ENCODE measurements at regions not wholly inside any gene's neighbourhood (a gene's known extent, or its start where the extent isn't known, plus 50 kb on each side); places are given as distances from the start of the nearest gene placed in this dataset.

DNA sequence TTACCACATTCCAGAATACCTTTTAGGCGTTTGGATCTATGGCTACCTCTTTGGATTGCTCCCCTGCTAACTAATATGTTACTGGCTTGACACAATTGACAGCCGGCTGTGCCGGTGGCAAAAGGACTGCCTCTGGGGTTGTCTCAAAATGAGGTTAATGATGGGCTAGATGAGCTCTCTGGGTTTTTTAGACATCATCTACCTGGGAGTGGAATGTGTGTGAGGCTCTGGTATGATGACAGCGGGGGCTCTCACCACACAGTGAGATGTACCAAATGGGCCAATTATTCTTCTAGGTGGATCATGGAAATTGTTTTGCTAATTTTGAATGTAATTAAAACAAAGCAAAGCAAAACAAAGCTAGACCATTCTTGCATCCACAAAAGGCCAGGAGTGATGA is 391.1 kb upstream of the SPRED2 start:
- no peak for DNase-seq

DNA sequence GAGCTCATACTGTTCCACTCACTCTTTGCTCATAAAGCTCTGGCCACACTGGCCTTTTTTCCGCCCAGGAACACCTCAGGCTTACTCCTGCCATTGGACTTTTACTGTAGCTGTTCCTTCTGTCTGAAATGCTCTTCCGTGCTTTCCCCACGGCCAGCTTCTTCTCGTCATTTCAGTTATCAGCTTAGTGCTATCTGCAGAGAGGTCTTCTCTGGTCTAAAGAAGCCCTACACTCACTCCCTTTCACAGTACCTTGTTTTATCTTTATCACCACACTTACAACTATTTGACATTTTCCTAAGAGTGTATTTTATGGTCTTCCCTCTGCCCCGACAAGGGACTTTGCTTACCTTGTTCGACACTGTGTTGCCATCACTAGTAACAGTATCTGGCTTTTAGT is 388.1 kb upstream of the SPRED2 start:
- no peak for DNase-seq

DNA sequence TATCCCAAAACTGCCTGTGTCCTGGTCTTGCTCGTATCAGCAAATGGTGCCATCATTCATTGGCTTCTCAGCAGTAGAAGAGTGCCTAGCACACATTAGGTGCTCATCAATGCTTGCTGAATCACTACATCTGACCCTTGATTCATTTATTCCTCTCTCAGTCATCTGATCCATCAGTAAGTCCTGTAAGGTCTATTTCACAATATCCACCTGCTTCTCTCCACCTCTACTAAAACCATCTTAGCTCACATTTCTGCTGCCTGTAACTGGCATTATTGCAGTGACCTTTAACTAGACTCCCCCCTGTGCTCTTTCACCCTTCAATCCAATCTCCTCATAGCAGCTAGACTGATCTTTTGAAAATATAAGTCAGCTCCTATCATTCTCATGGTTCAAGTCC is 387.6 kb upstream of the SPRED2 start:
- DNase-seq: no peak

DNA sequence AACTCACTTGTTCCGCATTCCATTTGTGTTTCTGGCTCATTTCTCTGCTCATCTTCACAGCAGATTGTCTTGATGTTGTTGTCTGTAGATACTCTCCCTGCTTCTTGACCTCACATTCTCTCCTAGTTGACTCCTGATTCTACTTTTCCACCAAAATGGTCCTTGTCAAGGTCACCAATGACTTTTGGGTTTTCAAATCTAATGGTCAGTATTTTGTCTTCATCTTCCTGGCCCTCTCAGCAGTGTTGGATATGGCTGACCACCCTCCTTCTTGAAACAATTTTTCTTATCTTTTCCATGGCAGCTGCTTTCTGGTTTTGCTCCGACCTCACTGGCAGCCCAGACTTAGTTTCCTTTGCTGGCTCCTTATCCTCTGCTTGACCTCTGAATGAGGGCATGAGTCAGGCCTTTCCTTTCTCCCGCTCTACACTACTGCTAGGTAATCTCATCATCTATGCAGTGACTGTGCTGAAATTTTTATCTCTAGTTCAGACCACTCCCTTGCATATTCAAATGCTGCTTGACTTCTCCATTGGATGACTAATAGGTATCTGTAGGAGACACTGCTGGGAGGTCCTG is 386.6 kb upstream of the SPRED2 start:
- no peak for DNase-seq

DNA sequence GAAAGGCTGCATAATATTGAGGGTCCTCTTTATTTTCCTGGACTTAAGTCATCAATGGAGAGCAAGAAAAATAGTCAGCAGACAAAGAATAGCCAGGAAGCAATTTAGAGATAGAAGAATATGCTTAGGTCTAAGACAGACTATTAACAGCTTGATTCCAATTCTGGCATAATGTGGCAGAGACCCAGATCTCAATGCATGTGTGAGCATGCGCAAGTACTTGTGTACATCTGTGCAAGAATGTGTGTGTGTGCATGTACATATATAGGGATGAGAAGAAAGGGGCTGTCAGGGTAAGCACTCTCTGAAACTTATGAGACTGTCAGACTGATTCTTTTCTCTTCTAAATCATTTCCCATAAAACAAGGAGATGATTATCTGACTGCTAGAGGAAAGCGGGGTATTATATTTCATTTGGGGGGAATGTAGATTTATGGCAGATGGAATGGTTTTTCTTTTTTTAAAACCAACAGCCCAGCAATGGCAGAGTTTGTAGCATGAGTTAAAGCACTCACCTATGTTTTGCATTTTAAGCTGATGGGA is 381.3 kb upstream of the SPRED2 start:
- no peak for DNase-seq

DNA sequence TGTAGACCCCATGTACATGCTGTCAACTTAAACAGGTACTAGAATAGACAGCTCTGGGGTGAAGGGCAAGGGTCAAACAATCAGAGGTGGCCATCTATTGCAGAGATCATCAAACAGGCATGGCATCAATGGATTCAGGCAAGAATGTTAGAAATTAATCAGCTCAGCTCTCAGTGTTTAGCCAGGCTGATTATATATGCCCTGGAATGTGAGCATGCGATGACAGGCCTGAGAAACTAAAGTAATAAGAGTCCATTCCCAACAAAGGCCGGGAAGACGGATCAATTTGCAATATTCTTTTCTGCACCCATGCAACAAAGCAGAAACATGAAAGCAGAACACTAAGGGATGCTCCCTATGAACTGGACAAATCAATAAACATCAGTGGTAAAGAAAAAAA is 380.5 kb upstream of the SPRED2 start:
- DNase-seq: no peak

DNA sequence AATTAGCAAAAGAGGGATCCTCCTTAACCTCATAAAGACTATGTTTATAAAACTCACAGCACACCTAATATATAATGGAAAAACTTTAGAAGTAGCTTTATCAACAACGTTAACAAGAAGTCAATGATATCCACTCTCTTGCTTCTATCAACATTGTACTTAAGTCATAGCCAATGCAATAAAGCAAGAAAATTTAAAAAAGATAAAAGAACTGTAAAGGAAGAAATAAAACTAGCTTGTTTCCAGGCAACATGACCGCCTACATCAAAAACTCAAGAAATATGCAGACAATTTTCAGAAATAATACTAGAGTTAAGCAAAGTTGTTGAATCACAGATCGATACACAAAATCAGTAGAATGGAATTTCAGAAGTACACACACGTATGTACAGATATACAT is 375.5 kb upstream of the SPRED2 start:
- DNase-seq: no peak

DNA sequence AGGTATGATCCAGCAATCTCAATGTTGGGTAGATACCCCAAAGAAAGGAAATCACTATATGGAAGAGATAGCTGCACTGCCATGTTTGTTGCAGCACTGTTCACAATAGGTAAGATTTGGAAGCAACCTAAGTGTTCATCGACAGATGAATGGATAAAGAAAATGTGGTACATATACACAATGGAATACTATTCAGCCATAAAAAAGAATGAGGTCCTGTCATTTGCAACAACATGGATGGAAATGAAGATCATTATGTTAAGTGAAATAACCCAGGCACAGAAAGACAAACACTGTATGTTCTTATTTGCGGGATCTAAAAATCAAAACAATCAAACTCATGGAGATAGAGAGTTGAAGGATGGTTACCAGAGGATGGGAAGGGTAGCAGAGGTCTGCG is 372.4 kb upstream of the SPRED2 start:
- no peak for DNase-seq

DNA sequence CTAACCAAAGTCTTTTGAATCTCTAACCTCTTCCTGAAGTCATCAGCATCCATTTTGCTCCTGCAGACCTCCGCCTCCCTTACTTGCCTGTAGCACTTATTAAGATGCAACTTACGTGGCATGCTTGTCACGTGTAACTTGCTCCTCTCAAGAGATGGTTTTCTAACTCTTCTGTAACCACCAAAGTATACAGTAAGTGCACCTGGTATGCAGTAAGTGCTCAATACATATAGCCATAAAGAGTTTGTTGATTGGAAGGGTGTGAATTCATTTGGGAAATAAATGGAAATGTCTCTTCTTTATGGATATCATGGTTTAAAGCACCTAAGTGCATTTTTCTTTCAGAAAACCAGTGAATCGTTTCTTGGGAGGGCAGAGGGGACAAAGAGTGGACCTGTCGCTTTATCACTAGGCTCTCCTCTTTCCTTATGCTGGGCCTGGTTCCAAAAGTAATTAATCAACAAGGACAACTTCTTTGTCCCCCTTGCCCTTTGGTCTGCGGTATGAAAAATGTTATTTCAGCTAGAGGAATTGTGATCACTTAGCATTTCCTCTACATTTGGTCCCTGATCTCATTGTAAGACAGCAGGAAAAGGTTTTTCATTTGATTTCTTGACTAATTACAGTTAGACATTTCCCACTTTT is 370.0 kb upstream of the SPRED2 start:
- no peak for DNase-seq

DNA sequence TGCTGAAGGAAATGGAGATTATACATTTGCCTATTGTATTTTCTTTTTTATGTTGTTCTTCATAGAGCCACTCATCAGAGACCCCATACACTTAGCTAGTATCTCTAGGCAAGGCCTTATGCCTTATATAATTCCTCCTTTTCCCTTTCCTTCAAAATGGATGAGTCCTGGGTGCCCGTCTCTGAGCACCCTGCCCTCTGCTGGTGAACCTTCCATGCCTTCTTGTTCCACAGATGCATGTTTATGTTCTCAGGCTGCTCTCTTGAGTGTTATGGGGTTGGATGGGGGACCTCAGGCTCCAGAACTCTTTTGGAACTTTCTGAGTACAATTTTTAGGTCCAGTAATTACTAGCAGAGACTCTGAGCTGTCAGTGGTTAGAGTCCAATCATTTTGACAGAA is 368.6 kb upstream of the SPRED2 start:
- no peak for DNase-seq

DNA sequence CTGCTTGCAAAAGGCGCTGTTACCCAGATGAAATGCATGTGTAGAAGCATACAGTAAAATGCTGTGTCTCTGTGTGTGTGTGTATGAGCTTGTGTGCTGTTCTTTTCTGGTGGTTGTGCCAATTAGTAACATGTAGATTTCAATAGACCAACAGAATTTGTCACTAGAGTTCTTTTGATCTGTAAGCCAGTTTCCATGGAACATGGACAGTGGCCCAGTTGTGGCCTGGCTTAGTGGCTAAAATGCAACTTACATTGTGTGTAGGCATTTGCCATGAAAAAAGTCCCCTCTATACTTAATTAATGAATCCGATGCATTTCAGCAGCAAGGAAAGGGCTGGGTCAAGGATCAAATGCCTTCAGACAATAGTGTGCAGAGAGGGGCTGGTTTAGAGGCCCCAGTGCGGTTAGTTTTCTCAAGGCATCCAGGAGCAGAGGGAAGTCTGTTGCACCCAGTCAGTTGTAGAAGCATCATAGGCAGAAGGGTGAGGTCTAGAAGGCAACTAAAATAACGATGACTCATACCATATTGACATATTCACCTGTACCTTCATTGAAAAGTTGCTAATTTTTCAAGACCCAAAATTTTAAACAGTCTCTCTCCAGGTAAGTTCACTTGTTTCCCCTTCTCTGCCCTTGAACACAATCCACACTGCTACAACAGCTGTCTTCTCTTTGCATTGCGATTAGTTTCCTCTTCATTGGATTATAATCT is 366.9 kb upstream of the SPRED2 start:
- no peak for DNase-seq

DNA sequence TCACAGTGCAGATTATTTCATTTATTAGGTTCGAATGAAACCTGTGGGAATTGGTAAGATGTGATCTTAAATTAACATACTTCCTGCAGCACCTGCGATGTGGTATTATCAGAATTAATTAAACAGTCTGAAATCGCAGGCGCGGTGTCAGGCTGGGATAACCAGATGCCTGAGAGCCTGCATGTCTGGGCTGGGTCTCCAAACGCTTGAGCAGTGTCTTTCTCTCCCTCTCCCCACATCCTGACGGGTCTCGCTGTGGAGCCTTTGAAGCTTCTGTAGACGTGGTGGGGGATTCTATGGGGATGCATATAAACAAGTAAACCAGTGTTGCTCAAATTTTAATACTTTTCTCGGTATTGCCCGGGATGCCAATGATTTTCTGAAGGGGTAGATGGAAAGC is 366.2 kb upstream of the SPRED2 start:
- no peak for DNase-seq

DNA sequence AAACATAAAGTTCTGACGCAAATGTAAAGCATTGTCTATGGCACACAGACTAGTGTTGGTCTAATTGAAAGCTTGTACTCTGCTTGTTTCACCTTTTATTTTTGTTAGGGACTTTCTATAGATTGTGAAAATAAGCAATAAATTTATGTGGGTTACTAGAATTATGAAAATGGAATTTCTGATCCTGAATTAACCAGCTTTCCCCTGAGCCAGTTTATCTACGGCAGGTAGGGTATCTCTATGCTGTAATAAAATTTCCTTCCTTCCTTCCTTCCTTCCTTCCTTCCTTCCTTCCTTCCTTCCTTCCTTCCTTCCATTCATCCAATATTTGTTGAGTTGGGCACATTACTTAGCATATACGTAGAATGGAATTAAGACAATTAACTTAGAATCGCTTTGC is 362.6 kb upstream of the SPRED2 start:
- DNase-seq: no peak

DNA sequence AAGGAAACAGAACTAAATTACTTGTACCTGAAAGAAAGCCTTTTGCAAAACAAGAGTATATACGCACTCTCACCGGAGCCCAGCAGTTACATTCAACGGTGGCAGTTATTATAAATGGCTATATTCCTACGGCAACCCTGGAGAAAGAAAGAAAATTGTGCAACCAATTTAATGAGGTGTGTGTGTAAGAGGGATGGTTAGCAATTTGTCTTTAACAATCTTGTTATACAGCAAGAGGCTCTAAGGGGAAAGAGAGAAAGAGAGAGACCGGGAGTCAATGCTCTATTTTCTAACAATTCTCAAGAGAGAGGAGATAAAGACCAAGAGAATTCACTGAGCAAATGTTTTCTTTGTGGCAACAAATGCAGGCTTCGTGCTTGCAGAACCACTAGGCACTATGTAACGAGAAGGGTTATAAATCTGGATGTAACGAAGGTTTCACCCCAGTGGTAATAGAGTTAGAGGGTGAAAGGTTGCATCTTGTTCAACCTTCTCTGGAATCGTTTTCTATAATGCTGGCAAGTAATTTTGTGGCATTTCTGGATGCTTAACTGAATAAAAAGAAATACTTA is 359.1 kb upstream of the SPRED2 start:
- DNase-seq: no peak

DNA sequence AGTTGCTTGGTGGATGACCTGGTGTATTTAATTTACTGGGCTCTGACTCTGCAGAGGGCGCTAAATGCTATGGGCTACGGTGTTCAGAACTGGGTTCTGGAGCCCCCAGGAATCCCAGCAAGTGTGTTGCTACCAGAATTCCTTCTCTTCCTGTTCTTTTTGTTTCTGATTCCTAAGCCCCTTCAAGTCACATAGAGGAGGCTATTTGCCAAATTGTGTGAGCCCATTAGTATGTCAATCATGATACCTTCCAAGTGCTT is 358.2 kb upstream of the SPRED2 start:
- no peak for DNase-seq

DNA sequence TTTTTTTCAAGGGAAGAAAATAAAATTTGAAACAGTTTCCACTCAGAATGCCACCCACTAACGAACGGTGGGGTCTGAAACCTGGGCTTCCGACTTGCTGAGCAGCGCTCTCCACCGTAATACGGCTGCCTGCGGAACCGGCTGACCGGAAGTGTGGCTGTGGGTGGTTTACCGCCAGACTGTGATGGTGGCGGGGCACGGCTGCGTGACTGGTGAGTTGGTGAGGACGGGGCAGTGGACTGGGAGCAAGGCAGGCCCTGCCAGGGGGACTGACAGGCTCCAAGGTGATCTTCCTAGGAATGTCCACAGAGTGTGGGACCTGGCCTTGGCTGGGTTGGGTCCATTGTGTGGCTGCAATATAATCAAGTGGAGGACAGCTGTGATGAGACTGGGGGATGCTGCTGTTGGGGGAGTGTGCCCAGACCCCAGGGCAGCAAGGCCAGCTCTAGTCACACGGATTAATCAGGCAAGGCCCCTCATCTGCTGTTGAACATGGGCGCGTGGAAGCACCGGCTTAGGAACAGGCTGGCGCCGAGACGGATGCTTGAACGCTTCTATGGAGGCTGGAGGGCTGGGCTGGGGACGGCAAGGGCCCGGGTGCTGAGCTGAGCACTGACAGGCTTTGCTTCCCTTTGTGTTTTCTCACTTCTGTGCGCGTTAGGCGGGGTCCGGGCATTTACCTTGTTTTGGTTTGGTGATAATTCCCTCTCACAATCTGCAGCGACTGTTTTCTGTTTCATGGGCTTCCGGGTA is 357.7 kb upstream of the SPRED2 start:
- no peak for DNase-seq

DNA sequence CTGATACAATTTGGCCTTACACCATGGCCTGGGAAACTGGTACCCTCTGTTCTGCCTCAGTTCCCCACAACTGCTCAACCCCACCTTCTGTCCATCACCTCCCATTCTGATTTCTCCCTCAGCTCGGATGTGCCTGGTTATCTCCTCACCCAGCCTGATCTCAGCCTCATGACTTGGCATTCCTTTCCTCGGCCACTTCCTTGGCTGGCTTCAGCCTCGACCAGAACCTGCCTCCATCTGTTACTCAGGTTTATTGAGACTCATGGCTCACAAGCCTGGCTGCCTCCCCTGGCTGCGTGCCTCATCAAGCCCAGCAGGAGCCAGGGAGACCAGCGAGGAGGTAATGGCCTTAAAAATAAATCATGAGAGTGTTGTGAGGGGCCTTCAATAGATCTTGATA is 356.2 kb upstream of the SPRED2 start:
- no peak for DNase-seq

DNA sequence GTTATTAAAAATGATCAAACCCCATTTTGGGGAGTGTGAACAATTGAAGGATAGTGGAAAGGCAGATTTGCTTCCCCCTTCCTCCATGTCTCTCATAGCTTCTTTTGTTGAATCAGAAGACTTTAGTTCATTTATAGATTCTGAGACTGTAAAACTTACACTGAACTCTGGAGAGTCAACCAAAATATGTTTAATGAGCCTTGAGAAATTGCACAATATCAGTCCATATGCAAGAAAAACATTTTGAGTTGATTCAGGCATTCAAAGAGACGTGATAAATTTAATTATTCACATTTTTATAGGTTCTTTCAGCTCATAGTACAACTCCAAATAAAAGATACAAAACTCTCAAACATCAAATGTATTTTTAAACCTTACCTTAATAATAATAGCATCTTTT is 354.4 kb upstream of the SPRED2 start:
- DNase-seq: no peak

DNA sequence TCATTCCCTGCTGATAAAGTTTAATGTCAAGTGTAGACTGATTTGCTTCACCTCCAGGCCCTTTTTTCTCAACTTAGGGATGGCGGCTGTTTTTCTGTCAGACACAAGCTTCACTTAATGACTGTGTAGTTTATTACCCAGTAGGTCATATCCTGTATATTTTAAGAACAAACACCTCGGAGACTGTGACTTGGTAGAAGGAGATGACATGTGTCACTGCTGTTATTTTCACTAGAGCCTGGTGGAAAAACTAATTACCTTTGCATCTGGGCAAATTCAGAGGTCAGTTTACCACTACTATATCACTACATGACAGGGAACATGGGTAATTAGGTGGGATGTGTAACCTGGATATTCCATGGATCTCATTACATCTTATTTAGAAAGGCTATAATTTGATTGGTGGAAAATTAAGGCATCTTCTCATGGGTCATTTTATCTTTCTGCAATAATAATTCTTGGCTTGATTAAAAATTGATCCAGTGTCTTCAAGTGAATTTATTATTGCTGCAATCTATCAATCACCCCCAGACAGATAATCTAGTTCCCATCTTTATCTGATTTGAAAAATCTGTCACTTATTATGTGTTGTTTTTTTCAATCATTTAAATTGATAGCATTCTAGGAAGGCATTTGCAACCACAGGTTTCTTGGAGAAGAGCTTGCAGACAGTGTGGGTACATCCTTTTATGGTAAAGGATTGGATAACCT is 353.8 kb upstream of the SPRED2 start:
- no peak for DNase-seq

DNA sequence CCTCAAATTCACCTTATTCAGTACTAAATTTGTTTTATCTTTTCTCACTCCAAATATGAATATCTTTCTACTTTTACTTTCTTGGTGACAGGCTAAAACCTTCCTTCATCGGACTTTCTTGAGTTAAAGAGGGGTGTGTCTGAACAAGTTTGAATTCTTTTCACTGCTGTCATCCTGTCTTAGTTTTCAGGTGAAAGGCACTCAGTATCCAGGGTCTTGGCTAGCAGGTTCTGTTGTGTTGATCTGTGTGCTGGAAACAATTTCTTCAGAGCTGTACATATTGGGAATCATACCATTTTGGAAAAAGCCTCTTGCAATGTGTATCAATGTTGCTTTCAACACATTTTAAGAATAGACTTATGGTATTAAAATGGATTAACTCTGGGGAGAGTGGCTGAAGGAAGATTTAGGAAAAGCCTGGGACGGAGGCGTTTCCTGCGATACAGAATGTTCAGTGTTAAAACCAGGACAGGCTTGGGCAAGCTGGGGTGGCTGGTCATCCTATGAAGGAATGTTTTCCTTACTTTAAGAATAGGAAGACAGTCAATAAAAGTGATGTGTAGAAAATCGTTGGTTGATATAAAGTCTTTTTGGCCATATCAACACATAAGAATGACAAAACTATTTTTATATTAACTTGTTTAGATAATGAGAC is 350.7 kb upstream of the SPRED2 start:
- DNase-seq: no peak

DNA sequence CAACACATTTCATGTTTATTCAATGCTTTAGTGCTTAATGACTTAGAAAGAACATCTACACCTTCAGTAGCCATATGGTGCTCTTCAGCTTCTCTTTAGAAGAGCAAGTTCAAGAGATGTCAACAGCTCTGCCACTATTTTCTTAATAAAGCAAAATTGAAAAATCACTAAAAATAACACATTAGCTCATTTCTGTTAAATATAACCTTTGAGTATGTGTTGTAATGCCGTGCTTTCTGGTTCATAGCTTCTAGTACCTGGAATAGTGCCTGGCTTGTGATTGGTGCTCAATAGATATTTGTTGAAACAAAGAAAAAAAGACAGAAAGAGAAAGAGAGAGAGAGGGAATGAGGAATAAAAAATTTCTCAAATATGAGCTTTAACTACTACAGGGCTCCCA is 349.8 kb upstream of the SPRED2 start:
- no peak for DNase-seq

DNA sequence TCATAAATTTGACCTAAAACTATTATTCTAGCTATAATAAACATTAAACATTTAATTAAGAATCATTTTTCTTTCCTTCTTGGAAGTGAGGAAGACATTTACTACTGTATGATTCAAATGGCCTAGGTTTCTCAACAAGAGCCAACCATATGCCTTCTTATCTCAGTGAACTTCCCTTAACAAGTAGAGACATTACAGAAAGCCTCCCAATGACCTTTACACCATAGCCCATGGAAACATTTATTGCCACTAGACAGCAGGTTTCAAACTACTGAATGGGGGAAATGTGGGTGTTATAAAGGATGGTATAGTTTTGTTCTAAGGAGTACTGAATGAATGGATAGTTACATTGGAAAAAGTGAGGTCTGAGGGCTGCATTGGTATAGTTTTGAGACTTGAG is 349.4 kb upstream of the SPRED2 start:
- no peak for DNase-seq

Data from stimulated activated CD4-positive, alpha-beta T cell treated with anti-CD3 and anti-CD28 coated beads, Interleukin-4, amount 100 ng/mL, for 24 hours (primary cell).